ENCODE measurements at regions not wholly inside any gene's neighbourhood (a gene's known extent, or its start where the extent isn't known, plus 50 kb on each side); places are given as distances from the start of the nearest gene placed in this dataset.

DNA sequence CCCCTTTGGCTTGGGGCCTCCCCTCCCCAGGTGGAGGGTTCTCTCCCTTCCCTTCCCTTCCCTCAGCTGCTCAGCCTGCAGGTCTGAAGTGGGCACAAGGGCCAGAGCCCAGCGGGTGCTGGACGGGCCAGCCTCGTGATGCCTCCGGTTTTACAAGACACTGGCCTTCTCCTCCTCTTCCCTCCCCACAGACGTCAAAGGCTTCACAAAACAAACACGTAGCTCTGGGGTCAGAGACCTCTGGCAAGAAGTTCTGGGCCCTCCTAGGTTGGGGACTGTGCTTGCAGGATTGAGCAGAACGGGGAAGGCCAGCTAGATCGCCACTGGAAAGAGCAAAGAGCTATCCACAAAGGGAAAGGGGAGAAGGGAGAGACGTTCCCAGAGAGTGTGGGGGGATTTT, 81.4 kb upstream of the TPM1 start:
- H3K36me3 ChIP-seq (ENCODE audit: control insufficient read depth in 2 of 2, extremely low read depth in 1 of 2, insufficient read depth in 2 of 2, low read length in 2 of 2) = no peaks in the 10 kb centered on the region
- no peaks in the 10 kb centered on the region for H3K9me1 ChIP-seq (ENCODE audit: control insufficient read depth, extremely low read depth, insufficient read depth, low read length)
- no peaks in the 10 kb centered on the region for H3K4me1 ChIP-seq (ENCODE audit: control insufficient read depth, extremely low read depth, insufficient read depth, low read length)
- no peak for FAIRE-seq
- no peak overlapping the region for H3K9ac ChIP-seq (ENCODE audit: control insufficient read depth, extremely low read depth, insufficient read depth, low read length)
- H3K27me3 ChIP-seq (ENCODE audit: control insufficient read depth, extremely low read depth, insufficient read depth, low read length) = no peaks in the 10 kb centered on the region
- H2AFZ ChIP-seq (ENCODE audit: control insufficient read depth, low read length) = no peak overlapping the region
- no peaks in the 10 kb centered on the region for H4K20me1 ChIP-seq (ENCODE audit: control insufficient read depth, extremely low read depth, insufficient read depth, low read length)
- no peaks in the 10 kb centered on the region for H3K9me3 ChIP-seq (ENCODE audit: control insufficient read depth, low read depth, low read length)
- dilution Hi-C loops (cut with MboI; ENCODE audit: extremely low pct_ligation_motif_present, low sequenced_read_pairs) = no loop called here
- H3K4me3 ChIP-seq (ENCODE audit: control insufficient read depth in 2 of 3, extremely low read depth in 1 of 3, insufficient read depth in 2 of 3, low read depth in 1 of 3, low read length in 3 of 3) = no peak overlapping the region
- no peak overlapping the region for H3K4me2 ChIP-seq (ENCODE audit: control insufficient read depth, extremely low read depth, insufficient read depth, low read depth, low read length)
- no peak overlapping the region for H3K27ac ChIP-seq (ENCODE audit: control insufficient read depth, insufficient read depth, low read length)
- no peak for TF ChIP-seq EZH2 (IDR thresholded peaks at IDR 0.05; ENCODE audit: low read length)
- TF ChIP-seq, protein P1, sequence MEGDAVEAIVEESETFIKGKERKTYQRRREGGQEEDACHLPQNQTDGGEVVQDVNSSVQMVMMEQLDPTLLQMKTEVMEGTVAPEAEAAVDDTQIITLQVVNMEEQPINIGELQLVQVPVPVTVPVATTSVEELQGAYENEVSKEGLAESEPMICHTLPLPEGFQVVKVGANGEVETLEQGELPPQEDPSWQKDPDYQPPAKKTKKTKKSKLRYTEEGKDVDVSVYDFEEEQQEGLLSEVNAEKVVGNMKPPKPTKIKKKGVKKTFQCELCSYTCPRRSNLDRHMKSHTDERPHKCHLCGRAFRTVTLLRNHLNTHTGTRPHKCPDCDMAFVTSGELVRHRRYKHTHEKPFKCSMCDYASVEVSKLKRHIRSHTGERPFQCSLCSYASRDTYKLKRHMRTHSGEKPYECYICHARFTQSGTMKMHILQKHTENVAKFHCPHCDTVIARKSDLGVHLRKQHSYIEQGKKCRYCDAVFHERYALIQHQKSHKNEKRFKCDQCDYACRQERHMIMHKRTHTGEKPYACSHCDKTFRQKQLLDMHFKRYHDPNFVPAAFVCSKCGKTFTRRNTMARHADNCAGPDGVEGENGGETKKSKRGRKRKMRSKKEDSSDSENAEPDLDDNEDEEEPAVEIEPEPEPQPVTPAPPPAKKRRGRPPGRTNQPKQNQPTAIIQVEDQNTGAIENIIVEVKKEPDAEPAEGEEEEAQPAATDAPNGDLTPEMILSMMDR (optimal IDR thresholded peaks at IDR 0.05 in 1 of 3, IDR thresholded peaks at IDR 0.05 in 1 of 3, conservative IDR thresholded peaks at IDR 0.05 in 1 of 3; ENCODE audit: extremely low read depth in 1 of 3, insufficient read depth in 2 of 3, low read length in 3 of 3) = no peak
- no peak for DNase-seq (ENCODE audit: low read depth, low spot score)
- H3K79me2 ChIP-seq (ENCODE audit: control insufficient read depth, insufficient read depth, low read length) = no peaks in the 10 kb centered on the region

DNA sequence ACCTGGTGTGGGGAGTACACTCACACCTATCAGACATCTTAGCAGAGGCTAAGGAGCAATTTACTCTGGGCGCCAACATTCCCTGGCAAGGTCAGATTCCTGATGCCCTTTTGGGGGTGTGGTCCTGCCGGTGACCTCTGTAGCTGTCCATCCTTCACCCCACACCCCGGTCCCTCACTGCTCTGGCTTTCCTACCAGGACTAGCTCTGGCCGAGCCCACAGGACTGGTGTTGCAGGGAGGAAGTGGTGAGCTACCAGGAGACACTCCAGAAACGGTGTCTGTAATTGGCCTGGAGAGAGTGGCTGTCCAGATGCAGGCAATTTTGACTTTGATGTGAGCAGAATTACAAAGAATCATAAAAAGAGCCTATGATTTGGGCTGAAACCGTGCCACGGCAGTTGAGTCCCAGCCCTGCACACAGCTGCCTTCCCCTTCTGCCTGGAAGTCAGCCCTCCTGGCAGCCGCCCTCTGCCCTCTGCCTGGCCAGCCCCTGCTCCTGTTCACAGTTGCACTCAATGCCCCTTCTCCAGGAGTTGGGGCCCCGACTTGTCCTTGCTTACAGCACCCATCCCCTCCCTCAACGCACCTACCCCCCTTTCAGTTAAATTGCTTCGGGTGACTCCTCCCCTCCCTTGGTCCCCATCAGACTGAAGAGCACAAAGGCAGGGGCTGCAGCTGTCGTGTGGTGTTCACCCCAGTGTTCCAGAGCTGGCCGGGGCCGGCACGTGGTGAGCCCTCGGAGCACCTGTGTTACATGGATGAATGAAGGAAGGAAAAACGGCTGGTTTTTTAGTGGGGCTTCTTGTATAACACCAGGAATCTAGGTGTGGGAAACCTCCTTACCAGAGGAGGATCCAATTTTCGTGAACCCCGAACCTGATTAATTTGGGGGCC, 80.2 kb upstream of the TPM1 start:
- Histone ChIP-seq H3K4me3 (ENCODE audit: control insufficient read depth in 2 of 3, extremely low read depth in 1 of 3, insufficient read depth in 2 of 3, low read depth in 1 of 3, low read length in 3 of 3) (no peak overlapping the region), H3K36me3 (ENCODE audit: control insufficient read depth in 2 of 2, extremely low read depth in 1 of 2, insufficient read depth in 2 of 2, low read length in 2 of 2) (no peaks in the 10 kb centered on the region), H3K9ac (ENCODE audit: control insufficient read depth, extremely low read depth, insufficient read depth, low read length) (no peak overlapping the region), H4K20me1 (ENCODE audit: control insufficient read depth, extremely low read depth, insufficient read depth, low read length) (no peaks in the 10 kb centered on the region), H3K27ac (ENCODE audit: control insufficient read depth, insufficient read depth, low read length) (no peak overlapping the region), H3K4me1 (ENCODE audit: control insufficient read depth, extremely low read depth, insufficient read depth, low read length) (no peaks in the 10 kb centered on the region), H3K27me3 (ENCODE audit: control insufficient read depth, extremely low read depth, insufficient read depth, low read length) (no peaks in the 10 kb centered on the region), H3K9me3 (ENCODE audit: control insufficient read depth, low read depth, low read length) (no peaks in the 10 kb centered on the region), H3K79me2 (ENCODE audit: control insufficient read depth, insufficient read depth, low read length) (no peaks in the 10 kb centered on the region), H3K9me1 (ENCODE audit: control insufficient read depth, extremely low read depth, insufficient read depth, low read length) (no peaks in the 10 kb centered on the region), H3K4me2 (ENCODE audit: control insufficient read depth, extremely low read depth, insufficient read depth, low read depth, low read length) (no peak overlapping the region), H2AFZ (ENCODE audit: control insufficient read depth, low read length) (no peak overlapping the region)
- no peak for FAIRE-seq
- dilution Hi-C loops (cut with MboI; ENCODE audit: extremely low pct_ligation_motif_present, low sequenced_read_pairs) = no loop called here
- no peak for TF ChIP-seq EZH2 (IDR thresholded peaks at IDR 0.05; ENCODE audit: low read length)
- TF ChIP-seq, protein P1 (optimal IDR thresholded peaks at IDR 0.05 in 1 of 3, IDR thresholded peaks at IDR 0.05 in 1 of 3, conservative IDR thresholded peaks at IDR 0.05 in 1 of 3; ENCODE audit: extremely low read depth in 1 of 3, insufficient read depth in 2 of 3, low read length in 3 of 3) = no peak
- DNase-seq (ENCODE audit: low read depth, low spot score) = no peak

Data from keratinocyte (primary cell).